RWPE1 (cell line): ENCODE measurements at regions not wholly inside any gene's neighbourhood (a gene's known extent, or its start where the extent isn't known, plus 50 kb on each side); places are given as distances from the start of the nearest gene placed in this dataset.

Experiments used
- CTCF ChIA-PET: fragments of 350-600 bp; sonication (Branson Sonifier 250); formaldehyde crosslinking; extraction: SDS; loops from one replicate; lab custom pipeline; 2021; lab: Yijun Ruan, JAX
- POLR2A ChIA-PET: fragments of 400-600 bp; formaldehyde crosslinking; extraction: SDS; loops from one replicate; lab custom pipeline; 2020; ENCODE audit warnings: antibody characterized with exemption; ENCODE audit not compliant: low non-redundant PET; lab: Yijun Ruan, JAX
- DNase-seq: peaks from one replicate; pipeline ENCODE4 v3.0.0; 2012; ENCODE audit warnings: low spot score
- H3K27ac ChIP-seq: fragments of 450-650 bp; 2 replicates; pipeline ENCODE4 v1.5.1; 2017
- TF ChIP-seq, protein P1 (sequence below): fragments of 450-650 bp; conservative IDR thresholded peaks from 2 replicates; pipeline ENCODE4 v1.5.1; 2017; ENCODE audit warnings: low read depth, mild to moderate bottlenecking

DNA sequence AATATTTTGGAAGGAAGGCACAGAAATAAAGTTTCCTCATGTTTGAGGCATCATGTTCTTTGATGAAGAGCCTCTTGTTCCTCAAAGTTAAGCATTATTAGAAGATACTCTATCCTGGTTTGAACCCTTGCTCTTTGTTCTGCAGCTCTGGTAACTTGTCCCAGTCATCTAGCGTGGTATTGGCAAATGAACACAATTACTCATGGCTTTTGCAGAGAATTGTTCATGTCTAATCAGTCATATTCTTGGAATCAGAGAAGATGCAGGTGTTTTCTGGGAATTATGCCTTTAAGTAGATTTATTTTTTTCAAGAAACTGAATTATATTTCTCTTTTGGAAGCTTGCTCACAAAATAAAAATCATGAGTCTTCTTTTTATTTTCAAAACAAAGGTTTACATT is 52.9 kb upstream of the HPGDS start:
- CTCF ChIA-PET, result interaction anchor here (1.1 to 1.9 kb wide), 2 partner anchors 11 to 604 kb away, joined by 4 to 5 read pairs; no protein-coding TSS in a partner anchor
- H3K27ac ChIP-seq, result no peak overlapping the region
- TF ChIP-seq, protein P1, sequence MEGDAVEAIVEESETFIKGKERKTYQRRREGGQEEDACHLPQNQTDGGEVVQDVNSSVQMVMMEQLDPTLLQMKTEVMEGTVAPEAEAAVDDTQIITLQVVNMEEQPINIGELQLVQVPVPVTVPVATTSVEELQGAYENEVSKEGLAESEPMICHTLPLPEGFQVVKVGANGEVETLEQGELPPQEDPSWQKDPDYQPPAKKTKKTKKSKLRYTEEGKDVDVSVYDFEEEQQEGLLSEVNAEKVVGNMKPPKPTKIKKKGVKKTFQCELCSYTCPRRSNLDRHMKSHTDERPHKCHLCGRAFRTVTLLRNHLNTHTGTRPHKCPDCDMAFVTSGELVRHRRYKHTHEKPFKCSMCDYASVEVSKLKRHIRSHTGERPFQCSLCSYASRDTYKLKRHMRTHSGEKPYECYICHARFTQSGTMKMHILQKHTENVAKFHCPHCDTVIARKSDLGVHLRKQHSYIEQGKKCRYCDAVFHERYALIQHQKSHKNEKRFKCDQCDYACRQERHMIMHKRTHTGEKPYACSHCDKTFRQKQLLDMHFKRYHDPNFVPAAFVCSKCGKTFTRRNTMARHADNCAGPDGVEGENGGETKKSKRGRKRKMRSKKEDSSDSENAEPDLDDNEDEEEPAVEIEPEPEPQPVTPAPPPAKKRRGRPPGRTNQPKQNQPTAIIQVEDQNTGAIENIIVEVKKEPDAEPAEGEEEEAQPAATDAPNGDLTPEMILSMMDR, result no peak
- POLR2A ChIA-PET, result no interaction called here
- DNase-seq, result no peak

DNA sequence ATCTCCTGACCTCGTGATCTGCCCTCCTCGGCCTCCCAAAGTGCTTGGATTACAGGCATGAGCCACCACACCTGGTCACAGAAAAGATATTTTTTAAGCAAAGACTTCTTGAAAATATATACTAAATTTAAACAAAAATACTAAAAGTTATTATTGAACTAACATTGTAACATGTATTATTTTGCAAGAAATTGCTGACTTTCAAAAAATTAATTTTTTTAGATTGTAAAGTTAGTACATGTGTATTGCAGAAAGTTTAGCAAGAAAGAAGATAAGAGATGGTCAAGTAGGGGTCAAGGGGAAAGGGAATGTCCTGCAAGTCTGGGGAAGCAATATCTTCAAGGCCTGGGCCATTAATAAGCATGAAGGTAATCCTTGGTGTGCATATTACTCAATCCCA is 54.3 kb upstream of the HPGDS start:
- no peak overlapping the region for H3K27ac ChIP-seq
- CTCF ChIA-PET, result interaction anchor here (0.7 kb wide), 2 partner anchors 10 to 20 kb away, joined by 3 read pairs; no protein-coding TSS in a partner anchor
- DNase-seq, result no peak
- TF ChIP-seq, protein P1, result no peak
- POLR2A ChIA-PET, result no interaction called here

DNA sequence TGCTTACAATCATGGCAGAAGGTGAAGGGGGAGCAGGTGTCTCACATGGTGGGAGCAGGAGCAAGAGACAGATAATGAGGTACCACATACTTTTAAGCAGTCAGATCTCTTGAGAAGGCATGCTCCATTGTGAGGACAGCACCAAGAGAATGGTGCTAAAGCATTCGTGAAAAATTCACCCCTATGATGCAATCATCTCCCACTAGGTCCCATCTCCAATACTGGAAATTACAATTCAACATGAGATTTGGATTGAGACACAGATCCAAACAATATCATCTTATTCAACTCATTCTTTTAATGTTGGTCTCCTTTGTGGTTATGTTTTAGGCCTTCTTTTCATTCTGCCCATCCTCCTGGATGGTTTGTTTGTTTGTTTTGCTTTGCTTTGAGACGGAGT is 54.1 kb upstream of the PDLIM5 start:
- ChIA-PET POLR2A (no interaction called here), CTCF (no interaction called here)
- no peak for DNase-seq
- TF ChIP-seq, protein P1, result no peak
- no peak overlapping the region for H3K27ac ChIP-seq

DNA sequence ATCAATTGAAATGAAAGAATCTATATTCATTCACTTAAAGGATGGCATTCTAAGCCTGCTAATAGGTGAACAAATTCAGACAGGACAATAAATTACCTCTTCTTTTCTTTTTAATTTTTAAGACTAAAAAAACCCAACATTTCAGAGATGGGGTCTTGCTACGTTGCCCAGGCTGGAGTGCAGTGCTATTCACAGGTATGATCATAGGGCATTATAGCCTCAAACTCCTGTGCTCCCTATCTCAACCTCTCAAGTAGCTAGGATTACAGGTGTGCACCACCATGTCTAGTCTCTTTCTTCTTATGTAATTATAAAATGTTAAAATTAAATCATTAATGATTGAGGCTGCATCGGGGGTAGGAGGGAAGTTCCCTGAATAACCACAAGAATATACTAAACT is 52.5 kb upstream of the PDLIM5 start:
- POLR2A ChIA-PET, result no interaction called here
- CTCF ChIA-PET, result interaction anchor here (0.6 kb wide), 1 partner anchor 30 kb away, joined by 4 read pairs; no protein-coding TSS in a partner anchor
- no peak for DNase-seq
- H3K27ac ChIP-seq, result no peak overlapping the region
- TF ChIP-seq, protein P1, result no peak

DNA sequence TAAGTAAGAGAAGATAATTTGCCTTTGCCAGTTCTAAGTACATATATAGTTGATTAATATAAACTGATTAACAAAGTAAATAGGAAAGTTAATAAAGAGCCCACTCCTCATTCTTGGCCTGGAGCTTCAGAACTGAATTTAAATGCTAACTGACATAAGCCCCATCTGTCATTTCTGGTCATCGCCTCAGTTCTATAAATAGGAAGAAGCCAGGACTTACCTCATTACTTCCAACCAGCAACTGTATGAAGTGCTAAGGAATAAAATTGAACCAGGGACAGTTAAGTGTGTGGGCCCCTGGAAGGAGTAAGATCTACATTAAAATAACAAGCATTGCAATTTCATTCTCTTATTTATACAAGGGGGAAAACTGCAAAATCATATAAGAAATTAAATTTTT is 52.0 kb upstream of the PDLIM5 start:
- no peak for DNase-seq
- no peak overlapping the region for H3K27ac ChIP-seq
- CTCF ChIA-PET, result interaction anchor here (0.6 kb wide), 1 partner anchor 29 kb away, joined by 4 read pairs; no protein-coding TSS in a partner anchor
- TF ChIP-seq, protein P1, result no peak
- POLR2A ChIA-PET, result no interaction called here

DNA sequence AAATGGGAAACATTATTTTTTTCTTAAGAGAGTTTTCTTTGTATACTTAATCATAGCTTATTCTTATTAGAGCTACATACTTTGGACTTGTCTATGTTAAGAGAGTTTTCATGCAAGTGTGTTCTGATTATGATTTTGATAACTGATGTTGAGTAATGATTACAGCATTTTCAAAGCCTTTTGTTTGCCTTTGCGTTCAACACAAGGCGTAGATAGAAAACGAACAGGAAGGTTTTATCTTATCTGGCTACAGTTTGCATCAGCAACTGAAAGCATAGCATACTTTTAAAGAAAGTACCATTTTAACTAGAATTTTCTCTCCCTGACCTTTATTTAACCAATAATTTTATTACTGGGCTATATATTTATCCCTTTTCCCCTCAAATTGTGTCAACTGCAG is 51.6 kb upstream of the PDLIM5 start:
- DNase-seq, result no peak
- H3K27ac ChIP-seq, result no peak overlapping the region
- ChIA-PET CTCF (interaction anchor here (0.6 kb wide), 1 partner anchor 68 kb away, joined by 3 read pairs; no protein-coding TSS in a partner anchor), POLR2A (no interaction called here)
- TF ChIP-seq, protein P1, result no peak
